ENCODE measurements at regions not wholly inside any gene's neighbourhood (a gene's known extent, or its start where the extent isn't known, plus 50 kb on each side); places are given as distances from the start of the nearest gene placed in this dataset.
"Not testable (repeated sequence)": the region's sequence is repeated elsewhere in the genome, so short reads cannot be mapped to it uniquely, and the experiment has no call there.

- TF ChIP-seq CTCF (IDR thresholded peaks at IDR 0.05; ENCODE audit: unreplicated experiment) = no peak
- ChIA-PET CTCF (no interaction called here), POLR2A (interaction anchor here (0.8 kb wide), 1 partner anchor 64 kb away, joined by 3 read pairs; no protein-coding TSS in a partner anchor)
- H3K36me3 Mint-ChIP-seq (ENCODE audit: insufficient read depth, unreplicated experiment) = no peaks in the 10 kb centered on the region
- peak; percentile 5 for DNase-seq (ENCODE audit: unreplicated experiment)
- intact Hi-C loops (cut with micrococcal nuclease) = no loop called here
- H3K27me3 Mint-ChIP-seq (ENCODE audit: insufficient read depth, unreplicated experiment) = no peaks in the 10 kb centered on the region
- no peak overlapping the region for H3K4me3 Mint-ChIP-seq (ENCODE audit: unreplicated experiment)
- H3K9me3 Mint-ChIP-seq (ENCODE audit: unreplicated experiment) = no peaks in the 10 kb centered on the region
- H3K27ac Mint-ChIP-seq (ENCODE audit: low read depth, unreplicated experiment) = no peak overlapping the region
- no peaks in the 10 kb centered on the region for H3K4me1 Mint-ChIP-seq (ENCODE audit: insufficient read depth, unreplicated experiment)
- no TSS peak for BruUV-seq (replicated peaks)
These were observed 216.1 kb downstream of the SLITRK1 start for GRCh38 chr13:83666141-83666540.

- no peaks in the 10 kb centered on the region for H3K27me3 Mint-ChIP-seq (ENCODE audit: insufficient read depth, unreplicated experiment)
- CTCF ChIA-PET = no interaction called here
- DNase-seq (ENCODE audit: unreplicated experiment) = no peak
- no TSS peak for BruUV-seq (replicated peaks)
- no peak overlapping the region for H3K4me3 Mint-ChIP-seq (ENCODE audit: unreplicated experiment)
- intact Hi-C loops (cut with micrococcal nuclease) = no loop called here
- TF ChIP-seq CTCF (IDR thresholded peaks at IDR 0.05; ENCODE audit: unreplicated experiment) = no peak
- POLR2A ChIA-PET = interaction anchor here (0.7 kb wide), 1 partner anchor 36 kb away, joined by 3 read pairs; no protein-coding TSS in a partner anchor
- no peak overlapping the region for H3K27ac Mint-ChIP-seq (ENCODE audit: low read depth, unreplicated experiment)
- H3K9me3 Mint-ChIP-seq (ENCODE audit: unreplicated experiment) = peaks cover 4% of the 10 kb centered on the region
- no peaks in the 10 kb centered on the region for H3K36me3 Mint-ChIP-seq (ENCODE audit: insufficient read depth, unreplicated experiment)
- H3K4me1 Mint-ChIP-seq (ENCODE audit: insufficient read depth, unreplicated experiment) = no peaks in the 10 kb centered on the region
These were observed 225.0 kb downstream of the SLITRK1 start for GRCh38 chr13:83657281-83657680.

- POLR2A ChIA-PET; H3K4me3 Mint-ChIP-seq (ENCODE audit: unreplicated experiment); CTCF ChIA-PET; H3K27me3 Mint-ChIP-seq (ENCODE audit: insufficient read depth, unreplicated experiment); H3K27ac Mint-ChIP-seq (ENCODE audit: low read depth, unreplicated experiment); DNase-seq (ENCODE audit: unreplicated experiment); H3K4me1 Mint-ChIP-seq (ENCODE audit: insufficient read depth, unreplicated experiment); H3K36me3 Mint-ChIP-seq (ENCODE audit: insufficient read depth, unreplicated experiment); BruUV-seq (replicated peaks); intact Hi-C loops (cut with micrococcal nuclease): not testable (repeated sequence)
- H3K9me3 Mint-ChIP-seq (ENCODE audit: unreplicated experiment) = peaks cover 11% of the 10 kb centered on the region
These were observed 239.7 kb downstream of the SLITRK1 start for GRCh38 chr13:83642617-83643016.

GRCh38 chr13:83634601-83635000 lies 247.7 kb downstream of the SLITRK1 start:
- intact Hi-C loops (cut with micrococcal nuclease) = no loop called here
- H3K9me3 Mint-ChIP-seq (ENCODE audit: unreplicated experiment) = no peaks in the 10 kb centered on the region
- DNase-seq (ENCODE audit: unreplicated experiment) = no peak
- H3K27me3 Mint-ChIP-seq (ENCODE audit: insufficient read depth, unreplicated experiment) = no peaks in the 10 kb centered on the region
- BruUV-seq (replicated peaks) = no TSS peak
- H3K4me3 Mint-ChIP-seq (ENCODE audit: unreplicated experiment) = no peak overlapping the region
- CTCF ChIA-PET = no interaction called here
- no peak overlapping the region for H3K27ac Mint-ChIP-seq (ENCODE audit: low read depth, unreplicated experiment)
- no peaks in the 10 kb centered on the region for H3K4me1 Mint-ChIP-seq (ENCODE audit: insufficient read depth, unreplicated experiment)
- POLR2A ChIA-PET = interaction anchor here (0.7 kb wide), 1 partner anchor 341 kb away, joined by 3 read pairs; no protein-coding TSS in a partner anchor
- H3K36me3 Mint-ChIP-seq (ENCODE audit: insufficient read depth, unreplicated experiment) = no peaks in the 10 kb centered on the region
- TF ChIP-seq CTCF (IDR thresholded peaks at IDR 0.05; ENCODE audit: unreplicated experiment) = no peak

GRCh38 chr13:83633746-83634145 lies 248.5 kb downstream of the SLITRK1 start:
- Mint-ChIP-seq H3K9me3 (ENCODE audit: unreplicated experiment) (no peaks in the 10 kb centered on the region), H3K27ac (ENCODE audit: low read depth, unreplicated experiment) (no peak overlapping the region), H3K27me3 (ENCODE audit: insufficient read depth, unreplicated experiment) (no peaks in the 10 kb centered on the region), H3K4me3 (ENCODE audit: unreplicated experiment) (no peak overlapping the region), H3K4me1 (ENCODE audit: insufficient read depth, unreplicated experiment) (no peaks in the 10 kb centered on the region), H3K36me3 (ENCODE audit: insufficient read depth, unreplicated experiment) (no peaks in the 10 kb centered on the region)
- DNase-seq (ENCODE audit: unreplicated experiment) = no peak
- intact Hi-C loops (cut with micrococcal nuclease) = no loop called here
- ChIA-PET CTCF (interaction anchor here (0.6 kb wide), 1 partner anchor 60 kb away, joined by 3 read pairs; no protein-coding TSS in a partner anchor), POLR2A (no interaction called here)
- no TSS peak for BruUV-seq (replicated peaks)
- no peak for TF ChIP-seq CTCF (IDR thresholded peaks at IDR 0.05; ENCODE audit: unreplicated experiment)
